OCI-LY7 (cell line): ENCODE measurements at regions not wholly inside any gene's neighbourhood (a gene's known extent, or its start where the extent isn't known, plus 50 kb on each side); places are given as distances from the start of the nearest gene placed in this dataset.

Experiments used
- BruUV-seq: library from RNA; stranded (reverse); fragments of 400-500 nt; replicated peaks from 2 replicates; lab custom pipeline; 2021; lab: Mats Ljungman, UMichigan
- CTCF ChIA-PET: fragments of 300-600 bp; sonication (Branson Sonifier 250); formaldehyde crosslinking; loops from one replicate; lab custom pipeline; 2022; ENCODE audit warnings: antibody characterized with exemption; ENCODE audit not compliant: unreplicated experiment; lab: Charles Lee
- POLR2A ChIA-PET: fragments of 300-600 bp; sonication (Branson Sonifier 250); formaldehyde crosslinking; loops from one replicate; lab custom pipeline; 2022; ENCODE audit warnings: antibody characterized with exemption; lab: Charles Lee
- DNase-seq: peaks from one replicate; pipeline ENCODE4 v3.0.0-alpha.2; 2015; ENCODE audit warnings: low spot score
- H2AFZ ChIP-seq: fragments of 200-600 bp; sonication (generic), shearing (Covaris generic); 2 replicates; pipeline ENCODE4 v1.6.1; 2014; ENCODE audit warnings: mild to moderate bottlenecking, antibody characterized with exemption, low read length, moderate library complexity
- H3K27ac ChIP-seq: fragments of 200-600 bp; sonication (generic); 2 replicates; pipeline ENCODE4 v1.5.1; 2014; ENCODE audit warnings: mixed run types, low read depth, mild to moderate bottlenecking, moderate library complexity, low read length, inconsistent platforms; ENCODE audit not compliant: poor library complexity, severe bottlenecking
- H3K36me3 ChIP-seq: fragments of 200-600 bp; sonication (generic); 2 replicates; pipeline ENCODE4 v1.6.1; 2014; ENCODE audit warnings: mild to moderate bottlenecking, antibody characterized with exemption, low read length, moderate library complexity, mixed read lengths; ENCODE audit not compliant: insufficient read depth
- H3K4me1 ChIP-seq: fragments of 200-600 bp; sonication (generic); 2 replicates; pipeline ENCODE4 v1.5.1; 2014; ENCODE audit warnings: mild to moderate bottlenecking, low read length; ENCODE audit not compliant: insufficient read depth, poor library complexity, severe bottlenecking
- H3K4me2 ChIP-seq: fragments of 200-600 bp; sonication (generic); 2 replicates; pipeline ENCODE4 v1.6.1; 2014; ENCODE audit warnings: mild to moderate bottlenecking, low read length
- H3K4me3 ChIP-seq: fragments of 200-600 bp; sonication (generic); 2 replicates; pipeline ENCODE4 v1.5.1; 2014; ENCODE audit warnings: mild to moderate bottlenecking, low read depth, low read length; ENCODE audit not compliant: poor library complexity, severe bottlenecking
- H3K79me2 ChIP-seq: fragments of 200-600 bp; sonication (generic); 2 replicates; pipeline ENCODE4 v1.6.1; 2016; ENCODE audit warnings: low read depth, mild to moderate bottlenecking, low read length, moderate library complexity, mixed read lengths; ENCODE audit not compliant: insufficient read depth
- H3K9me2 ChIP-seq: fragments of 200-600 bp; sonication (generic); 2 replicates; pipeline ENCODE4 v1.6.1; 2016; ENCODE audit warnings: mild to moderate bottlenecking, low read length, mixed read lengths; ENCODE audit not compliant: insufficient read depth
- H3K9me3 ChIP-seq: fragments of 200-600 bp; sonication (generic); 2 replicates; pipeline ENCODE4 v1.6.1; 2014; ENCODE audit warnings: mild to moderate bottlenecking, mixed run types, low read length, mixed read lengths
- H4K20me1 ChIP-seq: fragments of 200-600 bp; sonication (generic); 2 replicates; pipeline ENCODE4 v1.6.1; 2014; ENCODE audit warnings: mild to moderate bottlenecking, antibody characterized with exemption, low read length, moderate library complexity, mixed read lengths; ENCODE audit not compliant: insufficient read depth
- EZH2phosphoT487 ChIP-seq: fragments of 200-600 bp; sonication (generic); IDR thresholded peaks from 2 replicates; pipeline ENCODE4 v1.6.1; 2018; ENCODE audit warnings: low read depth, borderline replicate concordance, mild to moderate bottlenecking, mixed run types, antibody characterized with exemption, low read length, moderate library complexity, mixed read lengths
- intact Hi-C: fragments of 100-400 bp; cut with micrococcal nuclease; formaldehyde crosslinking; loops from one replicate; pipeline ENCODE4 v1.10.0; 2022; ENCODE audit not compliant: unreplicated experiment
- TF ChIP-seq, protein P1 (sequence below): fragments of 200-600 bp; sonication (generic); conservative IDR thresholded peaks from 2 replicates; pipeline ENCODE4 v1.5.1; 2014; ENCODE audit warnings: mild to moderate bottlenecking, antibody characterized with exemption, low read length, moderate library complexity, mixed read lengths

DNA sequence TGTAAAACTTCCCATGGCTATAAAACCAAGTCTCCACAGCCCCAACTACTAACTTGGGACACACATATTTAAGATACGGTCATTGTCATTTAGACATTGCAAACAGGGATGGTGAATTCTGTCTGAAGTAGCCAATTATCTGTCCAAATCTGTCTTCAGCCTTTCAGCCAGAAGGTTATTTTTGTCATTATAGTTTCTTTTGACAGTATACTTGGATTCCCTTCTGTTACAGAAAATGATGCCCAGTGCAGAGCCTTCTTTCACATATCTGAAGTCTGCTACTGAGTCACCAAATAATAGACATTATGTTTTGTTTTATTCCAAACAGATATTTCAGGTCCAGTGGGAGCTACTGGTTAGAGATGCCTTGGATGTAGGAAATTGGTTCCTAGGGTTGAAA is 452.4 kb upstream of the HTR2A start:
- intact Hi-C loops: no loop called here
- Histone ChIP-seq H3K4me2 (no peak overlapping the region), H3K4me3 (no peak overlapping the region), H3K36me3 (no peaks in the 10 kb centered on the region), H3K9me3 (no peaks in the 10 kb centered on the region), H3K4me1 (no peaks in the 10 kb centered on the region), H3K27ac (no peak overlapping the region), H3K9me2 (no peaks in the 10 kb centered on the region), H2AFZ (no peak overlapping the region), H3K79me2 (no peaks in the 10 kb centered on the region), H4K20me1 (no peaks in the 10 kb centered on the region)
- ChIA-PET CTCF (no interaction called here), POLR2A (no interaction called here)
- BruUV-seq: no TSS peak
- no peak for DNase-seq
- TF ChIP-seq, protein P1, sequence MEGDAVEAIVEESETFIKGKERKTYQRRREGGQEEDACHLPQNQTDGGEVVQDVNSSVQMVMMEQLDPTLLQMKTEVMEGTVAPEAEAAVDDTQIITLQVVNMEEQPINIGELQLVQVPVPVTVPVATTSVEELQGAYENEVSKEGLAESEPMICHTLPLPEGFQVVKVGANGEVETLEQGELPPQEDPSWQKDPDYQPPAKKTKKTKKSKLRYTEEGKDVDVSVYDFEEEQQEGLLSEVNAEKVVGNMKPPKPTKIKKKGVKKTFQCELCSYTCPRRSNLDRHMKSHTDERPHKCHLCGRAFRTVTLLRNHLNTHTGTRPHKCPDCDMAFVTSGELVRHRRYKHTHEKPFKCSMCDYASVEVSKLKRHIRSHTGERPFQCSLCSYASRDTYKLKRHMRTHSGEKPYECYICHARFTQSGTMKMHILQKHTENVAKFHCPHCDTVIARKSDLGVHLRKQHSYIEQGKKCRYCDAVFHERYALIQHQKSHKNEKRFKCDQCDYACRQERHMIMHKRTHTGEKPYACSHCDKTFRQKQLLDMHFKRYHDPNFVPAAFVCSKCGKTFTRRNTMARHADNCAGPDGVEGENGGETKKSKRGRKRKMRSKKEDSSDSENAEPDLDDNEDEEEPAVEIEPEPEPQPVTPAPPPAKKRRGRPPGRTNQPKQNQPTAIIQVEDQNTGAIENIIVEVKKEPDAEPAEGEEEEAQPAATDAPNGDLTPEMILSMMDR: no peak
- no peak for TF ChIP-seq EZH2phosphoT487

DNA sequence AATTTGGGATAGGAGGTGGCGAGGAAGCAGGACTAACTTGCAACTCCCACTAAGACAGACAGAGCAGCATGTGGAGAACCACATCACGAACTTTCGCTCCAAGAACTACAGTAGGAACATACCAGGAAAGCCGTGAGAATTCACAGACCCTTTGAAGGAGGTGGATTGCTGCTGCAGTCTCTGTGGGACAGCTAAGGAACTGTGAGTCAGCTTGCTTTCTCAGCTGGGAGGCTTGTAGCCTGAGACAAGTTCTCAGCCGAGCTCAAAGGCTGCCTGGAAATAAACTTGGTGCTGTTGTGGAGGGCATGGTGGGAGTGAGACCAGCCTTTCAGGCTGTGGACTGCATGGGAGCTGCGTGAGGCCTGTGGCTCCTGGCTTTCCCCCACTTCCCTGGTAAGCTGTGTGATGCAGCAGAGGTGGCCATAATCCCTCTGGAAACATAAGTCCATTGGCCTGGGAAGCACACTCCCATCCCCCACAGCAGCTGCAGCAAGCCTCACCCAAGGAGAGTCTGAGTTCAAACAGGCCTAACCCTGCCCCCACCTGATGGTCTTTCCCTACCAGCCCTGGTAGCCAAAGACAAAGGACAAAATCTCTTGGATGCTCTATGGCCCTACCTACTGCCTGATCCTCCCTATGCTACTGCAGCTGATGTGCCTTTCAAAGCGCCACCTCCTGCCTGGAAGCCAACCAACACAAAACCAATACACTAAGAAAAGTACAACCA is 441.1 kb upstream of the HTR2A start:
- ChIA-PET POLR2A (interaction anchor here (0.6 kb wide), 1 partner anchor 817 kb away, joined by 3 read pairs; no protein-coding TSS in a partner anchor), CTCF (no interaction called here)
- H2AFZ ChIP-seq: no peak overlapping the region
- H3K79me2 ChIP-seq: no peaks in the 10 kb centered on the region
- H3K9me2 ChIP-seq: no peaks in the 10 kb centered on the region
- H4K20me1 ChIP-seq: no peaks in the 10 kb centered on the region
- no TSS peak for BruUV-seq
- DNase-seq: no peak
- TF ChIP-seq EZH2phosphoT487: no peak
- TF ChIP-seq, protein P1: no peak
- no peak overlapping the region for H3K4me3 ChIP-seq
- no peak overlapping the region for H3K4me2 ChIP-seq
- no peaks in the 10 kb centered on the region for H3K9me3 ChIP-seq
- no peaks in the 10 kb centered on the region for H3K4me1 ChIP-seq
- H3K36me3 ChIP-seq: no peaks in the 10 kb centered on the region
- H3K27ac ChIP-seq: no peak overlapping the region
- intact Hi-C loops: no loop called here

DNA sequence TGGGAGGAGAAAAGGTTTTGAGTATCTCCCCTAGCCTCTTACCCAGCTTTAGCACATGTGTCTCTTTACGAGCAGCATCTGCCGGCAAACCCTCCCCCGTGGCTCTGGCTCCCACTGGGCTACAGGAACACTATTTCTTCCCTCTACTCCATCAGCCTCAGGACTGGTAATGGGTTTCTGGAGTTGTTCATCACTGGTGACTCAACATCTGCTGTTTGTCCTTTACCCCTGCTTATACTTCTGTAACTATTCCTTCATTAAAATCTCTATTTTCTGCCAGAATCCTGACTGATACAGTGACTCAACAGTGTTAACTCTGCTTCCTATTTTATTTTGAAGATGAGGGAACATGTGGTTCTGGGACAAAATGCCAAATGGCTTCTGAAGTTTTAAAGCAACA is 437.3 kb upstream of the HTR2A start:
- Histone ChIP-seq H3K4me2 (no peak overlapping the region), H2AFZ (no peak overlapping the region), H3K27ac (no peak overlapping the region), H3K36me3 (no peaks in the 10 kb centered on the region), H3K4me3 (no peak overlapping the region), H4K20me1 (no peaks in the 10 kb centered on the region), H3K4me1 (no peaks in the 10 kb centered on the region), H3K79me2 (no peaks in the 10 kb centered on the region), H3K9me2 (no peaks in the 10 kb centered on the region), H3K9me3 (no peaks in the 10 kb centered on the region)
- ChIA-PET POLR2A (no interaction called here), CTCF (no interaction called here)
- no TSS peak for BruUV-seq
- no peak for DNase-seq
- intact Hi-C loops: no loop called here
- TF ChIP-seq EZH2phosphoT487: no peak
- TF ChIP-seq, protein P1: no peak
